HepG2 (cell line): ENCODE measurements at regions not wholly inside any gene's neighbourhood (a gene's known extent, or its start where the extent isn't known, plus 50 kb on each side); places are given as distances from the start of the nearest gene placed in this dataset.

ENCODE experiments used
- ATAC-seq: fragments of 200-7000 bp; cut with Tn5 transposase; 3 replicates; pipeline ENCODE4 v1.9.1; 2020; ENCODE audit warnings: mild to moderate bottlenecking, moderate library complexity
- BruUV-seq: library from RNA; stranded (reverse); fragments of 400-500 nt; replicated peaks from 2 replicates; lab custom pipeline; 2021; lab: Mats Ljungman, UMichigan
- CTCF ChIA-PET: fragments of 300-600 bp; formaldehyde crosslinking; extraction: SDS; loops from one replicate; lab custom pipeline; 2021; ENCODE audit warnings: low total read pairs, inconsistent platforms, low intra/inter-chr PET ratio; lab: Yijun Ruan, JAX
- POLR2A ChIA-PET: fragments of 350-600 bp; sonication (Branson Sonifier 250); formaldehyde crosslinking; loops from one replicate; lab custom pipeline; 2020; ENCODE audit warnings: antibody characterized with exemption, inconsistent platforms; lab: Yijun Ruan, JAX
- DNase-seq: peaks from one replicate; pipeline ENCODE4 v3.0.0-alpha.2; 2015; ENCODE audit warnings: low spot score
- FAIRE-seq: peaks from 3 replicates; lab custom pipeline; 2011; peaks lifted over from hg19 to GRCh38; lab: Jason Lieb, UNC
- H2AFZ ChIP-seq: one replicate; pipeline ENCODE4 v1.6.1; 2011; ENCODE audit warnings: low read length, inconsistent platforms
- H3K27ac ChIP-seq: fragments of 300-600 bp; 3 replicates; pipeline ENCODE4 v1.8.0; 2011; ENCODE audit warnings: mixed run types, mild to moderate bottlenecking, mixed read lengths, low read length, inconsistent platforms; ENCODE audit not compliant: insufficient read depth; ENCODE audit errors: extremely low read length
- H3K27me3 ChIP-seq, 2 experiments: fragments of 200-600 bp in 1 of 2; 2 replicates in 1 of 2; 3 replicates in 1 of 2; pipeline versions ENCODE4 v1.6.0 to v1.8.0; 2011; ENCODE audit warnings: low read length in 2 of 2, mild to moderate bottlenecking in 2 of 2, moderate library complexity in 2 of 2, inconsistent platforms in 1 of 2; ENCODE audit not compliant: insufficient read depth in 2 of 2, control insufficient read depth in 1 of 2
- H3K36me3 ChIP-seq, 2 experiments: fragments of 200-600 bp in 1 of 2; replicated peaks in 1 of 2; 2 replicates in 1 of 2; 3 replicates in 1 of 2; pipeline versions ENCODE4 v1.5.1 to v1.8.0; 2011; ENCODE audit warnings: low read length in 2 of 2, inconsistent platforms in 1 of 2; ENCODE audit not compliant: insufficient read depth in 2 of 2, control insufficient read depth in 1 of 2
- H3K4me1 ChIP-seq: 2 replicates; pipeline ENCODE4 v1.5.1; 2012; ENCODE audit warnings: low read length, inconsistent platforms; ENCODE audit not compliant: insufficient read depth
- H3K4me2 ChIP-seq: 2 replicates; pipeline ENCODE4 v1.6.0; 2011; ENCODE audit warnings: low read depth, low read length, inconsistent platforms
- H3K4me3 ChIP-seq, 3 experiments: fragments of 200-600 bp in 1 of 3; sonication (generic), shearing (Covaris generic) in 1 of 3; replicated peaks in 1 of 3; 2 replicates each; pipeline ENCODE4 v1.5.1; 2011 to 2016; ENCODE audit warnings: low read length in 3 of 3, inconsistent platforms in 2 of 3, low read depth in 2 of 3, mild to moderate bottlenecking in 2 of 3, control low read depth in 1 of 3, mixed read lengths in 1 of 3; ENCODE audit not compliant: insufficient read depth in 1 of 3
- H3K79me2 ChIP-seq: one replicate; pipeline ENCODE4 v1.6.1; 2011; ENCODE audit warnings: low read length, inconsistent platforms; ENCODE audit not compliant: insufficient read depth
- H3K9ac ChIP-seq: 2 replicates; pipeline ENCODE4 v1.6.0; 2011; ENCODE audit warnings: mild to moderate bottlenecking, low read depth, low read length, inconsistent platforms; ENCODE audit not compliant: insufficient read depth
- H3K9me3 ChIP-seq: 2 replicates; pipeline ENCODE4 v1.5.1; 2012; ENCODE audit warnings: mild to moderate bottlenecking, low read length
- H4K20me1 ChIP-seq: 2 replicates; pipeline ENCODE4 v1.6.0; 2011; ENCODE audit warnings: inconsistent platforms, mild to moderate bottlenecking, low read length, moderate library complexity; ENCODE audit not compliant: insufficient read depth
- BRCA1 ChIP-seq: sonication (generic); formaldehyde crosslinking; IDR thresholded peaks from 2 replicates; pipeline ENCODE4 v1.4.0; 2020; ENCODE audit warnings: missing genetic modification reagents
- CHD4 ChIP-seq: fragments of 200-600 bp; sonication (generic); IDR thresholded peaks from 2 replicates; pipeline ENCODE4 v1.7.0; 2017; ENCODE audit warnings: mild to moderate bottlenecking, low read length, borderline replicate concordance
- FOXO1 ChIP-seq: sonication (generic); formaldehyde crosslinking; IDR thresholded peaks from 2 replicates; pipeline ENCODE4 v1.4.0; 2020; ENCODE audit warnings: missing genetic modification reagents
- HIVEP1 ChIP-seq: sonication (generic); formaldehyde crosslinking; IDR thresholded peaks from 2 replicates; pipeline ENCODE4 v1.4.0; 2020; ENCODE audit warnings: mild to moderate bottlenecking, missing genetic modification reagents
- IRF2 ChIP-seq: IDR thresholded peaks from 2 replicates; pipeline ENCODE4 v1.6.1; 2018; ENCODE audit warnings: missing genetic modification reagents, missing compliant biosample characterization
- KAT7 ChIP-seq: IDR thresholded peaks from 2 replicates; pipeline ENCODE4 v1.6.1; 2018; ENCODE audit warnings: borderline replicate concordance, missing compliant biosample characterization
- KLF9 ChIP-seq: IDR thresholded peaks from 2 replicates; pipeline ENCODE4 v1.6.1; 2016; ENCODE audit warnings: low read depth
- KMT2A ChIP-seq: sonication (generic); formaldehyde crosslinking; IDR thresholded peaks from 2 replicates; pipeline ENCODE4 v1.4.0; 2020; ENCODE audit warnings: missing genetic modification reagents
- NFRKB ChIP-seq: fragments of 450-650 bp; IDR thresholded peaks from 2 replicates; pipeline ENCODE4 v1.6.1; 2017
- PBX3 ChIP-seq: sonication (generic); formaldehyde crosslinking; IDR thresholded peaks from 2 replicates; pipeline ENCODE4 v1.8.1; 2023; ENCODE audit warnings: missing genetic modification reagents, inconsistent platforms, borderline replicate concordance
- SALL2 ChIP-seq: sonication (generic); formaldehyde crosslinking; IDR thresholded peaks from 2 replicates; pipeline ENCODE4 v1.8.1; 2023; ENCODE audit warnings: mild to moderate bottlenecking, missing genetic modification reagents, inconsistent platforms
- SMARCE1 ChIP-seq: fragments of 450-650 bp; IDR thresholded peaks from 2 replicates; pipeline ENCODE4 v1.6.1; 2017; ENCODE audit warnings: borderline replicate concordance
- ZBTB20 ChIP-seq: sonication (generic); formaldehyde crosslinking; IDR thresholded peaks from 2 replicates; pipeline ENCODE4 v1.8.1; 2023; ENCODE audit warnings: missing genetic modification reagents, low read depth, mild to moderate bottlenecking, borderline replicate concordance
- ZFY ChIP-seq: sonication (generic); formaldehyde crosslinking; IDR thresholded peaks from 2 replicates; pipeline ENCODE4 v1.4.0; 2020; ENCODE audit warnings: missing genetic modification reagents
- ZHX1 ChIP-seq: sonication (generic); formaldehyde crosslinking; IDR thresholded peaks from 2 replicates; pipeline ENCODE4 v1.8.1; 2022; ENCODE audit warnings: low read depth, mild to moderate bottlenecking, missing genetic modification reagents
- ZKSCAN5 ChIP-seq: sonication (generic); formaldehyde crosslinking; IDR thresholded peaks from 2 replicates; pipeline ENCODE4 v1.5.1; 2020; ENCODE audit warnings: mild to moderate bottlenecking, missing genetic modification reagents
- ZNF510 ChIP-seq: sonication (generic); formaldehyde crosslinking; IDR thresholded peaks from 2 replicates; pipeline ENCODE4 v1.4.0; 2020; ENCODE audit warnings: low read depth, mild to moderate bottlenecking, missing genetic modification reagents
- ZNF607 ChIP-seq: sonication (generic); formaldehyde crosslinking; IDR thresholded peaks from 2 replicates; pipeline ENCODE4 v1.5.1; 2020; ENCODE audit warnings: missing genetic modification reagents, mild to moderate bottlenecking, borderline replicate concordance
- ZNF678 ChIP-seq: sonication (generic); formaldehyde crosslinking; IDR thresholded peaks from 2 replicates; pipeline ENCODE4 v1.4.0; 2020; ENCODE audit warnings: mild to moderate bottlenecking, missing genetic modification reagents
- WGBS: methylation state at CpG from one replicate; pipeline ENCODE4 v1.1.6; 2017; ENCODE audit warnings: low lambda C conversion rate; 5-methylcytosine and 5-hydroxymethylcytosine counted together
- in situ Hi-C: cut with HindIII; loops from 2 replicates; pipeline ENCODE4 v1.10.0; 2017; ENCODE audit warnings: low pct_unique_long_range_greater_than_20kb; ENCODE audit not compliant: extremely low pct_ligation_motif_present
- intact Hi-C: fragments of 100-400 bp; cut with micrococcal nuclease; formaldehyde crosslinking; loops from one replicate; pipeline ENCODE4 v1.10.0; 2022; ENCODE audit not compliant: unreplicated experiment
- TF ChIP-seq, protein P1 (sequence below), 2 experiments: sonication (generic) in 1 of 2; formaldehyde crosslinking in 1 of 2; IDR thresholded peaks; 2 replicates each; pipeline versions ENCODE4 v1.4.0 to v1.6.1; 2018 to 2020; ENCODE audit warnings: missing genetic modification reagents in 2 of 2, borderline replicate concordance in 1 of 2, low read depth in 1 of 2, mild to moderate bottlenecking in 1 of 2, missing biosample characterization in 1 of 2

GRCh38 chr14:71731096-71731495, 201.1 kb upstream of the RGS6 start (continued):
- TF ChIP-seq HIVEP1 (no peak), ZNF510 (CRISPR knock-in tag) (no peak), BRCA1 (CRISPR knock-in tag) (no peak), ZNF607 (CRISPR knock-in tag) (no peak)

GRCh38 chr14:71733210-71733883, 198.9 kb upstream of the RGS6 start:
- ChIA-PET POLR2A (no interaction called here), CTCF (no interaction called here)
- Histone ChIP-seq H2AFZ (no peak overlapping the region), H4K20me1 (no peaks in the 10 kb centered on the region), H3K27me3 (no peaks in the 10 kb centered on the region), H3K36me3 (peaks cover 13 to 51% of the 10 kb centered on the region in 2 experiments), H3K4me2 (no peak overlapping the region), H3K4me3 (no peak overlapping the region), H3K9ac (no peak overlapping the region), H3K79me2 (no peaks in the 10 kb centered on the region), H3K4me1 (no peaks in the 10 kb centered on the region), H3K27ac (no peak overlapping the region), H3K9me3 (no peaks in the 10 kb centered on the region)
- WGBS = 100% methylated on average over 4 of the region's 6 CpGs
- no peak for TF ChIP-seq SMARCE1
- TF ChIP-seq PBX3 (CRISPR knock-in tag) = no peak
- no peak for TF ChIP-seq KLF9 (CRISPR knock-in tag)
- TF ChIP-seq CHD4 = no peak
- TF ChIP-seq ZBTB20 (CRISPR knock-in tag) = no peak
- no peak for TF ChIP-seq KMT2A (CRISPR knock-in tag)
- TF ChIP-seq FOXO1 = no peak
- no peak for TF ChIP-seq NFRKB
- TF ChIP-seq, protein P1, sequence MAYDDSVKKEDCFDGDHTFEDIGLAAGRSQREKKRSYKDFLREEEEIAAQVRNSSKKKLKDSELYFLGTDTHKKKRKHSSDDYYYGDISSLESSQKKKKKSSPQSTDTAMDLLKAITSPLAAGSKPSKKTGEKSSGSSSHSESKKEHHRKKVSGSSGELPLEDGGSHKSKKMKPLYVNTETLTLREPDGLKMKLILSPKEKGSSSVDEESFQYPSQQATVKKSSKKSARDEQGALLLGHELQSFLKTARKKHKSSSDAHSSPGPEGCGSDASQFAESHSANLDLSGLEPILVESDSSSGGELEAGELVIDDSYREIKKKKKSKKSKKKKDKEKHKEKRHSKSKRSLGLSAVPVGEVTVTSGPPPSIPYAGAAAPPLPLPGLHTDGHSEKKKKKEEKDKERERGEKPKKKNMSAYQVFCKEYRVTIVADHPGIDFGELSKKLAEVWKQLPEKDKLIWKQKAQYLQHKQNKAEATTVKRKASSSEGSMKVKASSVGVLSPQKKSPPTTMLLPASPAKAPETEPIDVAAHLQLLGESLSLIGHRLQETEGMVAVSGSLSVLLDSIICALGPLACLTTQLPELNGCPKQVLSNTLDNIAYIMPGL (CRISPR knock-in tag; IDR thresholded peaks at IDR 0.05; ENCODE audit: borderline replicate concordance in 1 of 2, low read depth in 1 of 2) = no peak
- no peak for TF ChIP-seq ZFY (CRISPR knock-in tag)
- TF ChIP-seq ZKSCAN5 = no peak
- no peak for TF ChIP-seq SALL2 (CRISPR knock-in tag)
- TF ChIP-seq ZHX1 (CRISPR knock-in tag) = no peak
- TF ChIP-seq ZNF678 (CRISPR knock-in tag) = no peak
- no peak for TF ChIP-seq KAT7 (CRISPR knock-in tag)
- no peak for TF ChIP-seq IRF2 (CRISPR knock-in tag)
- ATAC-seq = no peak
- no TSS peak for BruUV-seq
- intact Hi-C loops (no loop called here), in situ Hi-C loops (no loop called here)
- FAIRE-seq = no peak
- no peak for DNase-seq
